ENCODE measurements at regions not wholly inside any gene's neighbourhood (a gene's known extent, or its start where the extent isn't known, plus 50 kb on each side); places are given as distances from the start of the nearest gene placed in this dataset.

DNA sequence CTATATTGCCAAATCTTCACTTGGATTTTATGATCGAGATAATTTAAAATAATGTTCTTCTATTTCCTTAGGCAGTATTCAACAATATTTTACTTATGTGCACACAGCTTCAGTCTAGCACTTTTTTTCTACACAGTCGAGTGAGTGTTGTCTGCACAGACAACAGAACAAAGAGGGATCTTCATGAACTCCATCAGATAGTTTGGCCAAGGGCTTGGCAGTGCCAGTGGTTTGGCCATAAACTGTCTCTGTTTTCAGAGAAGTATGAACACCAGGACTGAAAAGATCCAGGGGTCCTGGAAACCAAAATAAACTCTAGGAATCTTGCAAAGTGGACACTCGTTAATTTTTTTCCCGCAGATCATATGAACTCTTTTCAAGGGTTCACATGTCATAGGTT is 547.3 kb downstream of the PLCL1 start:
- DNase-seq (no peak), ATAC-seq (ENCODE audit: low FRiP score) (no peak)
- Histone ChIP-seq H3K27ac (ENCODE audit: low read depth in 1 of 2, low read length in 2 of 2) (no peak overlapping the region), H3K36me3 (ENCODE audit: control insufficient read depth in 1 of 2, insufficient read depth in 2 of 2, low read length in 1 of 2) (no peaks in the 10 kb centered on the region), H3K27me3 (ENCODE audit: control insufficient read depth in 1 of 2, insufficient read depth in 2 of 2, low read length in 1 of 2) (no peaks in the 10 kb centered on the region), H3K4me3 (ENCODE audit: low read length in 2 of 2) (no peak overlapping the region), H3K9me3 (ENCODE audit: control insufficient read depth, low read length) (peaks cover 2% of the 10 kb centered on the region), H3K4me1 (ENCODE audit: control insufficient read depth in 1 of 2, insufficient read depth in 2 of 2, low read length in 2 of 2) (no peaks in the 10 kb centered on the region)
- intact Hi-C loops (cut with DNase I): no loop called here
- 62 to 70% methylated on average over 4 of the region's 4 CpGs for WGBS, 2 donors

DNA sequence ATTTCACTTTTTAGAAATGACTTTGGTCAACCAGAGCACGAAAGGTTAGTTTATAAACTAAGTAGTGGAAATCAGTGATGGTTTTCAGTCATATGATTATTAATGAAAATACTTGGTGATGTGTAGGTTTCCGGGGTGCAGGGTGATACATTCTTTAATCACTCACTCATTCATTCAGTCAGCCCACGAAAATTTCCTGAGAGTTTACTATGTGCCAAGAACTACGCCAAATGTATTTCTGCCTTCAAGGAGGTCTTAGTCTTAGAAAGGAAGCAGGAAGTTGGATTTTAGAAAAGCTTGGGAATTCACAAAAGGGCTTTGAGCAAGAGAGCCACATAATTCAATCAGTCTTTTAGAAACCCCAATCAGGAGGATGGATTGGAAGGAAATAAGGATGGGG is 543.6 kb downstream of the PLCL1 start:
- ATAC-seq (ENCODE audit: low FRiP score) (no peak), DNase-seq (no peak)
- WGBS, 2 donors: 64 to 67% methylated on average over 4 of the region's 4 CpGs
- Histone ChIP-seq H3K4me3 (ENCODE audit: low read length in 2 of 2) (no peak overlapping the region), H3K27ac (ENCODE audit: low read depth in 1 of 2, low read length in 2 of 2) (no peak overlapping the region), H3K27me3 (ENCODE audit: control insufficient read depth in 1 of 2, insufficient read depth in 2 of 2, low read length in 1 of 2) (no peaks in the 10 kb centered on the region), H3K36me3 (ENCODE audit: control insufficient read depth in 1 of 2, insufficient read depth in 2 of 2, low read length in 1 of 2) (no peaks in the 10 kb centered on the region), H3K9me3 (ENCODE audit: control insufficient read depth, low read length) (no peaks in the 10 kb centered on the region), H3K4me1 (ENCODE audit: control insufficient read depth in 1 of 2, insufficient read depth in 2 of 2, low read length in 2 of 2) (no peaks in the 10 kb centered on the region)
- intact Hi-C loops (cut with DNase I): no loop called here

DNA sequence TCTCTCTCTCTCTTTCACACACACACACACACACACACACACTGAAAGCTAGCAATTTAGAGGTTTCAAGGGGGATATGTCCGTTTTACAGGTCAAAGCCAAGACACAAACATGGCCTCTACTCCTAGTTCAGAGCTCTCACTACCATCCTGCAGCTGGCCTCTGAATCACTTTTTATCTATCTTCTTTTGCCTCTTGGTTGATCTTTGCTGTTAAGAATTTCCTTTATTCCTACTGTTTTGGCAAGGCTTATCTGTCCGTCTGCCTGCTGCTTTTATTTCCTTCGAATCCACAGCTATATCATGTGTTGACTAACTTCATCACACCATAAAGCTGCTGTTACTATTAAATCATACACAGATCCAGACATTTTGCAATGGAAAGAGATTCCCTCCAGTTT is 543.0 kb downstream of the PLCL1 start:
- intact Hi-C loops (cut with DNase I): no loop called here

DNA sequence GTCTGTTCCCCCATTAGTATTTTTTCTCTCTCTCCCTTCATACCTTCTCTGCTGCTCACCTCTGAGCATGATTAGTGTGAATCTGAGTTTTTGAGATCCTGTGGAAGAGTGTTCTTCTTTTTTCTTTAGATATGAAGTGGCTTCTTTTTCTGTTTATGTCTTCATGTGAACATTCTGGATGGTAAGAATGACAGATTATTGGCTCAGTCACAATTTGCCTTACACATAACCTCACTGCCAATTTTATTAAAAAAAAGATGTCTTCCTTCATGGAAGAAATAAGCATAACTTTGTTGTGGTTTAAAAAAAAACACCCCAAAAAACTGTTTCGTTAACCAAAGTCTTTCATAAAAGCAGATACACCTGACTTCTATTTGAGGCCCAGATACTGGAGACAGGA is 539.1 kb downstream of the PLCL1 start:
- Histone ChIP-seq H3K36me3 (ENCODE audit: control insufficient read depth in 1 of 2, insufficient read depth in 2 of 2, low read length in 1 of 2) (no peaks in the 10 kb centered on the region), H3K4me1 (ENCODE audit: control insufficient read depth in 1 of 2, insufficient read depth in 2 of 2, low read length in 2 of 2) (no peaks in the 10 kb centered on the region), H3K27me3 (ENCODE audit: control insufficient read depth in 1 of 2, insufficient read depth in 2 of 2, low read length in 1 of 2) (no peaks in the 10 kb centered on the region), H3K27ac (ENCODE audit: low read depth in 1 of 2, low read length in 2 of 2) (no peak overlapping the region), H3K9me3 (ENCODE audit: control insufficient read depth, low read length) (no peaks in the 10 kb centered on the region), H3K4me3 (ENCODE audit: low read length in 2 of 2) (no peak overlapping the region)
- no peak for ATAC-seq (ENCODE audit: low FRiP score)
- 83 to 95% methylated on average over 1 of the region's 1 CpG for WGBS, 2 donors
- DNase-seq: no peak
- intact Hi-C loops (cut with DNase I): no loop called here

More for the DNA sequence above, 543.0 kb downstream of the PLCL1 start:
- H3K4me3 ChIP-seq (ENCODE audit: low read length in 2 of 2): no peak overlapping the region
- H3K9me3 ChIP-seq (ENCODE audit: control insufficient read depth, low read length): no peaks in the 10 kb centered on the region
- H3K36me3 ChIP-seq (ENCODE audit: control insufficient read depth in 1 of 2, insufficient read depth in 2 of 2, low read length in 1 of 2): no peaks in the 10 kb centered on the region
- no peak for ATAC-seq (ENCODE audit: low FRiP score)
- H3K27ac ChIP-seq (ENCODE audit: low read depth in 1 of 2, low read length in 2 of 2): no peak overlapping the region
- no peaks in the 10 kb centered on the region for H3K4me1 ChIP-seq (ENCODE audit: control insufficient read depth in 1 of 2, insufficient read depth in 2 of 2, low read length in 2 of 2)
- 29 to 34% methylated on average over 3 of the region's 3 CpGs for WGBS, 2 donors
- no peak for DNase-seq
- H3K27me3 ChIP-seq (ENCODE audit: control insufficient read depth in 1 of 2, insufficient read depth in 2 of 2, low read length in 1 of 2): no peaks in the 10 kb centered on the region

DNA sequence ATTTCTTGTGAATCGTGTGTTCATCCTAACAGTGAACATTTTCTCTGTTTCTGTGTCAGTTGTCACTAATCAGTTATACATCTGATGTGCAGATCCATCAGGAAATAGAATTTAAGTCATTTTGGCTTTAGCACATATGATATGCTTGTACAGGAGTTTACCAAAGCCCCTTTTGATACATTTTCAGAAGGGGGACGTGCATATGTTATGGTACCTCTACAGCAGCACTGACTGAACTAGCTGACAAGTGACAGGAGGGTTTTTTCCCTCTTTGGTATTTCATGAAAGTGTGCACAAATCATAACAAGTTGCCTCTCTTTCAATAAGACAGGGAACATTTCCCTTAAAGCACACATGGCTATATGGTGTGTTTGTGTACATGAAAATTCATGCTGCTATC is 536.5 kb downstream of the PLCL1 start:
- no peak overlapping the region for H3K27ac ChIP-seq (ENCODE audit: low read depth in 1 of 2, low read length in 2 of 2)
- no peaks in the 10 kb centered on the region for H3K9me3 ChIP-seq (ENCODE audit: control insufficient read depth, low read length)
- no peak overlapping the region for H3K4me3 ChIP-seq (ENCODE audit: low read length in 2 of 2)
- H3K4me1 ChIP-seq (ENCODE audit: control insufficient read depth in 1 of 2, insufficient read depth in 2 of 2, low read length in 2 of 2): no peaks in the 10 kb centered on the region
- ATAC-seq (ENCODE audit: low FRiP score) (no peak), DNase-seq (no peak)
- no peaks in the 10 kb centered on the region for H3K36me3 ChIP-seq (ENCODE audit: control insufficient read depth in 1 of 2, insufficient read depth in 2 of 2, low read length in 1 of 2)
- no peaks in the 10 kb centered on the region for H3K27me3 ChIP-seq (ENCODE audit: control insufficient read depth in 1 of 2, insufficient read depth in 2 of 2, low read length in 1 of 2)
- 72 to 76% methylated on average over 2 of the region's 2 CpGs for WGBS, 2 donors
- intact Hi-C loops (cut with DNase I): no loop called here

DNA sequence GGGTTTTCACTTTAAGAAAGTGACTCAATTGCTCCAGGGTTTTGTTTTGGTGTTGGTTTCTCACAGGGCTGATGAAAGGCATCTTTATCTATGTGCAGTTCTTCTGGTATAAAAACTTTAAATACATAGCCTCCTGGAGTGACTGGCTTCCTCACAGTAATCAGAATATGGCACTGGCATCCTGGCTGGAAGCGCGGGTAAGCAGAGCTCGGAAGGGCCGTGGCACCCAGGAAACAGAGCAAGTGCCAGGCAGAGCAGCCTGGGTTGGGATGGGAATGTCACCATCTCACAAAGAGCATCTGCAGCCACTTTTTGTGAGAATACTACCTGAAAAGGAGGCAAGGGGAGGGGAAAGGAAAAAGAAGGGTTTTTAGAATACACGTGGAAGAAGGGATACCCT is 534.7 kb downstream of the PLCL1 start:
- ATAC-seq (ENCODE audit: low FRiP score): no peak
- WGBS, 2 donors: 87 to 92% methylated on average over 5 of the region's 5 CpGs
- H3K4me1 ChIP-seq (ENCODE audit: control insufficient read depth in 1 of 2, insufficient read depth in 2 of 2, low read length in 2 of 2): no peaks in the 10 kb centered on the region

DNA sequence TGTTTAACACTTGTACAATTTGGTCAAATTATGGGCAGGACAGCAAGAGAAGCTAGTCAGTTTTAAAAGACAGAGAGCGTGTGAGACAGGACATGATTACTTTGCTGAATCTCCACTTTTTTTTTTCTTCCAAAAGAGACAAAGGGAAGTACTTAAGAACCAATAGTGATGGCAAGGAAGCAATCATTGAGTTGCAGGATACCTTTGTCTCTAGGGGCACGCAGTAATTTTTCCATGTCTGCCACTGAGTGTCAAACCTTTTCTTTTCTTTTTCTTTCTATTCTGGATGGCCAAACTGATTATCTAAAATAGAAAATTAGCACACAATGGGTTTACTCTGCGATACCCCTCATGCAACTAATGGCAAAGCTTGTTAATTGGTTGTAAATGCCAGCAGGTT is 533.0 kb downstream of the PLCL1 start:
- no peaks in the 10 kb centered on the region for H3K9me3 ChIP-seq (ENCODE audit: control insufficient read depth, low read length)
- ATAC-seq (ENCODE audit: low FRiP score): no peak
- H3K27me3 ChIP-seq (ENCODE audit: control insufficient read depth in 1 of 2, insufficient read depth in 2 of 2, low read length in 1 of 2): no peaks in the 10 kb centered on the region
- 77 to 78% methylated on average over 3 of the region's 3 CpGs for WGBS, 2 donors
- no peaks in the 10 kb centered on the region for H3K4me1 ChIP-seq (ENCODE audit: control insufficient read depth in 1 of 2, insufficient read depth in 2 of 2, low read length in 2 of 2)
- DNase-seq: no peak
- no peak overlapping the region for H3K27ac ChIP-seq (ENCODE audit: low read depth in 1 of 2, low read length in 2 of 2)
- intact Hi-C loops (cut with DNase I): no loop called here
- H3K4me3 ChIP-seq (ENCODE audit: low read length in 2 of 2): no peak overlapping the region
- no peaks in the 10 kb centered on the region for H3K36me3 ChIP-seq (ENCODE audit: control insufficient read depth in 1 of 2, insufficient read depth in 2 of 2, low read length in 1 of 2)

More for the DNA sequence above, 534.7 kb downstream of the PLCL1 start:
- H3K9me3 ChIP-seq (ENCODE audit: control insufficient read depth, low read length): no peaks in the 10 kb centered on the region
- H3K27me3 ChIP-seq (ENCODE audit: control insufficient read depth in 1 of 2, insufficient read depth in 2 of 2, low read length in 1 of 2): no peaks in the 10 kb centered on the region
- intact Hi-C loops (cut with DNase I): no loop called here
- DNase-seq: peak in 1 of 2 donors; percentile 15
- no peaks in the 10 kb centered on the region for H3K36me3 ChIP-seq (ENCODE audit: control insufficient read depth in 1 of 2, insufficient read depth in 2 of 2, low read length in 1 of 2)
- no peak overlapping the region for H3K27ac ChIP-seq (ENCODE audit: low read depth in 1 of 2, low read length in 2 of 2)
- H3K4me3 ChIP-seq (ENCODE audit: low read length in 2 of 2): no peak overlapping the region

DNA sequence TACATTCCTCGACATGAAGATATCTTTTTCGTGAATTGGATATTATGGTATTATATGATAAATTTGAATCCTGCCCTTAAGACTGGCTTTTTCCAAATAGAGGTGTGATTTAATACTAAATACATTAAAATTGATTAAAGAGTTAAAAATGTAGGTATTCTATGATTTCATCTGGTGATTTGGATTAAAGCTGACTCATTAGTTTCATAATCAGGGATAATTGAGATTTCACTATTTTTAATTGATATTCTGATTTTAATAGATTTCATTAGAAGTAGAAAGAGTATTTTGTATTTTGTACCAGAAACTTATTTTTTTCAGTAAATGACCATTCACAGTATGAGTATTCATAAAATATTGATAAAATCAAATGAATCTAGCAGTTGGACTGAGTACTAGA is 524.1 kb downstream of the PLCL1 start:
- Histone ChIP-seq H3K4me1 (ENCODE audit: control insufficient read depth in 1 of 2, insufficient read depth in 2 of 2, low read length in 2 of 2) (no peaks in the 10 kb centered on the region), H3K27me3 (ENCODE audit: control insufficient read depth in 1 of 2, insufficient read depth in 2 of 2, low read length in 1 of 2) (no peaks in the 10 kb centered on the region), H3K4me3 (ENCODE audit: low read length in 2 of 2) (no peak overlapping the region), H3K36me3 (ENCODE audit: control insufficient read depth in 1 of 2, insufficient read depth in 2 of 2, low read length in 1 of 2) (no peaks in the 10 kb centered on the region), H3K27ac (ENCODE audit: low read depth in 1 of 2, low read length in 2 of 2) (no peak overlapping the region), H3K9me3 (ENCODE audit: control insufficient read depth, low read length) (no peaks in the 10 kb centered on the region)
- DNase-seq (no peak), ATAC-seq (ENCODE audit: low FRiP score) (no peak)
- WGBS, 2 donors: 92 to 93% methylated on average over 2 of the region's 2 CpGs
- intact Hi-C loops (cut with DNase I): no loop called here

DNA sequence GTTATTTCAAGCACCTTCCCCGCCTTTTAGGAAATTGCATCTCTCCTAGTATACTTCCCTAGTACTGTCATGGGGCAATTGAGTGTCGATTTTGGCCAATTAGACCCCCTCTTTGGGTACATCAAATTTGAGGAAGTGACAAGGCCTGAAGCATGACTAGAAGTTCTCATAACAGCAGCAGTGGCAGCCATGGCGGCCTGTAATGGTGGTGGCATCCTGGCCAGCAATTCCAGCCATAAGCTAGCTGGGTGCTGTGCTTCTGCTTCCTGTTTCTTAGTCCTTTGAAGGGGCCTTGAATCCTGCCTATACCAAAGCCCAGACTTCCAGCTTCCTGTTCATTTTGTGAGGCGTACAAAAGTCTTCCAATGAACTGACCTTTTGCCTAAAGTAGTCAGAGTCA is 523.1 kb downstream of the PLCL1 start:
- Histone ChIP-seq H3K4me3 (ENCODE audit: low read length in 2 of 2) (no peak overlapping the region), H3K27me3 (ENCODE audit: control insufficient read depth in 1 of 2, insufficient read depth in 2 of 2, low read length in 1 of 2) (no peaks in the 10 kb centered on the region), H3K4me1 (ENCODE audit: control insufficient read depth in 1 of 2, insufficient read depth in 2 of 2, low read length in 2 of 2) (no peaks in the 10 kb centered on the region), H3K27ac (ENCODE audit: low read depth in 1 of 2, low read length in 2 of 2) (no peak overlapping the region), H3K36me3 (ENCODE audit: control insufficient read depth in 1 of 2, insufficient read depth in 2 of 2, low read length in 1 of 2) (no peaks in the 10 kb centered on the region), H3K9me3 (ENCODE audit: control insufficient read depth, low read length) (no peaks in the 10 kb centered on the region)
- ATAC-seq (ENCODE audit: low FRiP score) (no peak), DNase-seq (no peak)
- 90 to 95% methylated on average over 4 of the region's 4 CpGs for WGBS, 2 donors
- intact Hi-C loops (cut with DNase I): no loop called here
